ENCODE measurements at regions not wholly inside any gene's neighbourhood (a gene's known extent, or its start where the extent isn't known, plus 50 kb on each side); places are given as distances from the start of the nearest gene placed in this dataset.
"Not testable (repeated sequence)": the region's sequence is repeated elsewhere in the genome, so short reads cannot be mapped to it uniquely, and the experiment has no call there.

- no peak for DNase-seq (ENCODE audit: low spot score)
- in situ Hi-C loops (cut with MboI; ENCODE audit: low sequenced_read_pairs, unreplicated experiment) = no loop called here
- no peak for TF ChIP-seq CTCF (IDR thresholded peaks at IDR 0.05; ENCODE audit: borderline replicate concordance, control extremely low read depth, extremely low read depth, insufficient read depth, missing control alignments)
Observed at GRCh38 chr5:28398185-28398584, 1359.8 kb upstream of the CDH9 start.

- no peak for TF ChIP-seq CTCF (IDR thresholded peaks at IDR 0.05; ENCODE audit: borderline replicate concordance, control extremely low read depth, extremely low read depth, insufficient read depth, missing control alignments)
- in situ Hi-C loops (cut with MboI; ENCODE audit: low sequenced_read_pairs, unreplicated experiment) = no loop called here
- DNase-seq (ENCODE audit: low spot score) = no peak
Observed at GRCh38 chr5:28397502-28397941, 1359.1 kb upstream of the CDH9 start.

- DNase-seq (ENCODE audit: low spot score) = no peak
- in situ Hi-C loops (cut with MboI; ENCODE audit: low sequenced_read_pairs, unreplicated experiment) = no loop called here
- no peak for TF ChIP-seq CTCF (IDR thresholded peaks at IDR 0.05; ENCODE audit: borderline replicate concordance, control extremely low read depth, extremely low read depth, insufficient read depth, missing control alignments)
Observed at GRCh38 chr5:28391277-28391676, 1352.9 kb upstream of the CDH9 start.

- no peak for TF ChIP-seq CTCF (IDR thresholded peaks at IDR 0.05; ENCODE audit: borderline replicate concordance, control extremely low read depth, extremely low read depth, insufficient read depth, missing control alignments)
- DNase-seq (ENCODE audit: low spot score) = no peak
- in situ Hi-C loops (cut with MboI; ENCODE audit: low sequenced_read_pairs, unreplicated experiment) = no loop called here
Observed at GRCh38 chr5:28390341-28390740, 1352.0 kb upstream of the CDH9 start.

- DNase-seq (ENCODE audit: low spot score); in situ Hi-C loops (cut with MboI; ENCODE audit: low sequenced_read_pairs, unreplicated experiment): not testable (repeated sequence)
Observed at GRCh38 chr5:28389727-28390126, 1351.3 kb upstream of the CDH9 start.

- no peak for TF ChIP-seq CTCF (IDR thresholded peaks at IDR 0.05; ENCODE audit: borderline replicate concordance, control extremely low read depth, extremely low read depth, insufficient read depth, missing control alignments)
Observed at GRCh38 chr5:28388428-28388827, 1350.0 kb upstream of the CDH9 start.

GRCh38 chr5:28386712-28387111 lies 1348.3 kb upstream of the CDH9 start:
- in situ Hi-C loops (cut with MboI; ENCODE audit: low sequenced_read_pairs, unreplicated experiment) = no loop called here
- no peak for TF ChIP-seq CTCF (IDR thresholded peaks at IDR 0.05; ENCODE audit: borderline replicate concordance, control extremely low read depth, extremely low read depth, insufficient read depth, missing control alignments)
- DNase-seq (ENCODE audit: low spot score) = no peak

More at GRCh38 chr5:28388428-28388827, 1350.0 kb upstream of the CDH9 start:
- in situ Hi-C loops (cut with MboI; ENCODE audit: low sequenced_read_pairs, unreplicated experiment) = no loop called here
- DNase-seq (ENCODE audit: low spot score) = no peak

All from GM13976 (cell line).